HG03060 (cell line): ENCODE measurements at regions not wholly inside any gene's neighbourhood (a gene's known extent, or its start where the extent isn't known, plus 50 kb on each side); places are given as distances from the start of the nearest gene placed in this dataset.
A peak's percentile ranks its signal among the peaks of the same experiment; 100 is the strongest.
"Not testable (repeated sequence)": the region's sequence is repeated elsewhere in the genome, so short reads cannot be mapped to it uniquely, and the experiment has no call there.

Experiments
- ATAC-seq: cut with Tn5 transposase; IDR thresholded peaks from one replicate; pipeline ENCODE4 v1.9.1; 2021; ENCODE audit warnings: low read depth, moderate number of reproducible peaks; ENCODE audit not compliant: unreplicated experiment

DNA sequence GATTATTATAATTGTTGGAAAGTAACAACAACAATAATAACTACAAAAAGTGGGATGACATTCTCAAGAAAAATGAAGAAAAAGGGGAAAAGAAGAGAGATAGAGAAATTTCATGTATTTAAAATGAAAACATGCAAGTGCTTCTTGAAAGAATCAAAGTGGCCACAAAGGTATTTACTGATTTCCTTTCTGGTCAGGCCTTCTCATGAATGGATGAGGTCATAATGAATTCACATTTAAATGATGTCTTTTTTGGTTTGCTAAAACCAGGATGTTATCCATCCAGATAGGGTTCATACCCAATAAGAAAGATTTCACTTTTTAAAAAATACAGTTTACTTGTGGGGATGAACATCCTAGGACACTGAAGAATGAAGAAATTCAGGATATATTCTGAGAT is 446.4 kb upstream of the PTGER4 start:
- ATAC-seq, result no peak

- ATAC-seq, result no peak
Observed at GRCh38 chr5:40227931-40228330, 451.8 kb upstream of the PTGER4 start.

- ATAC-seq, result no peak
Observed at GRCh38 chr5:40227366-40227765, 452.3 kb upstream of the PTGER4 start.

GRCh38 chr5:40226906-40227305 is 452.8 kb upstream of the PTGER4 start:
- no peak for ATAC-seq

GRCh38 chr5:40225147-40225546 is 454.6 kb upstream of the PTGER4 start:
- not testable (repeated sequence) for ATAC-seq

DNA sequence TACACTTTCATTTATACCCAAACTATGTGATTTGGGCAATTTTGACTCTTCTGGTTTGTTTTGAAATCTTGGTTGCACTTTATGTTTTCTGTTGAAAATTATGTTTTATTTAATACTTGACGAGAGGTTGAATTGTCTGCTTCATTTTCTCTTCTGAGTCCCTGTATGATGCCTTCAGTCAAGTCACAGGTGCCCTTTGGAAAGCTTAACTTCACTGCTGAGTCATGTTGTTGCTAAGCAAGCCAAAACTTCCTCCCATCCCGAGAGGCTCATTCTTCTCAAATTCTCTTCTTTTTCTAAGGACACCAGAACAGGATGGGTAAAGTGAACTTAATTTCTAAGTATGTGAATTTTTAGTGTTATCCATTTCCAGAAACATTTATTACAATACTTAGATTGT is 455.3 kb upstream of the PTGER4 start:
- ATAC-seq, result no peak

GRCh38 chr5:40223884-40224402 is 455.8 kb upstream of the PTGER4 start:
- peak; percentile 54 for ATAC-seq

- ATAC-seq, result no peak
Observed at GRCh38 chr5:40221796-40222195, 457.9 kb upstream of the PTGER4 start.

DNA sequence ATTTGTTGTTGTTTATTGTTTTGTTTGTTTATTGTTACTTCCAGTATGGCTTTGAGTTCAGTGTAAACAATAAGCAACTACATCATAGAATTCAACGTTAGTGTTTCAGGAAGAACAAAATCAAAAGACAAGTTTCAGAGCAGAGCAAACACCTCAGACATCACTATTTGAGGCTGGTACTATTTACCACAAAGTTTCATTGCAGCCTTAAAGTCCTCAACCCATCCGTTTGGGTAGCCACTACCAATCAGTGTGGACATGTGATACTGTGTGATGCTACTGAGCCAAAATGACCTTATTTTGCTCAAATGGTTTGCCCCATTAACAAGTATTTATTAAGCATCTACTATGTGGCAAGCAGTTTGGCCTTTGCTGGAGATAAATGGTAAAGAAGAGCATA is 458.5 kb upstream of the PTGER4 start:
- no peak for ATAC-seq

- no peak for ATAC-seq
Observed at GRCh38 chr5:40220260-40220659, 459.5 kb upstream of the PTGER4 start.

DNA sequence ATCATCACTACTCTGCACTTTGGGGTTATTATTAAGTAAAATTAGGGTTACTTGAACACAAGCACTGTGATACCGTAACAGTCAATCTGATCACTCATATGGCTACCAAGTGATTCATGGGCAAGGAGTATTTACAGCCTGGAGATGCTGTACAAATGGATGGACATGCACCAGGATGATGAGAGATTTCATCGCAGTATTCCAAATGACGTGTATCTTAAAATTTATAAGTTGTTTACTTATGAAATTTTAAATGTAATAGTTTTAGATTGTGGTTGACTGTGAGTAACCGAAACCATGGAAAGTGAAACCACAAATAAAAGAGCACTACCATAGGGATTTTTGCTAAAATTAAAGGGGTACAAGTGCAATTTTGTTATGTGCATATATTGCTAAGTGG is 462.2 kb upstream of the PTGER4 start:
- ATAC-seq, result no peak

DNA sequence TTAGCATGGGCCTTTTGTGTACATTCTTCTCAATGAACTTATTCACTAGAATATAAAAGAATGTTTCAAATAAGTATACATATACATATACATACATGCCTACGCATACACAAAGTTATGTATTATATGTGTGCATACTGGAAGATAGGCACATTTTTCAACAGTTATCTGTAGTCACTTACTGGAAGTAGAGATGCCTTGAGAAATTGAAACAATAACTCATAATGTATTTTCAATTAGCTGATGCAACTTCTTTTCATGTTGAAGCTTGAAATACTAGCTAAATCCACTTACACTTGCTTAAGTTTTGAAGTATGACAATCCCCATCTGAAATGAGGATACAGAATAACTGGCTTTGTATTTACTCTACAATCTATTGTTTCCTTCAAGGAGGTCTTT is 469.0 kb upstream of the PTGER4 start:
- ATAC-seq, result no peak

GRCh38 chr5:40206030-40206429 is 473.7 kb upstream of the PTGER4 start:
- ATAC-seq, result no peak

- no peak for ATAC-seq
Observed at GRCh38 chr5:40204144-40204543, 475.6 kb upstream of the PTGER4 start.

DNA sequence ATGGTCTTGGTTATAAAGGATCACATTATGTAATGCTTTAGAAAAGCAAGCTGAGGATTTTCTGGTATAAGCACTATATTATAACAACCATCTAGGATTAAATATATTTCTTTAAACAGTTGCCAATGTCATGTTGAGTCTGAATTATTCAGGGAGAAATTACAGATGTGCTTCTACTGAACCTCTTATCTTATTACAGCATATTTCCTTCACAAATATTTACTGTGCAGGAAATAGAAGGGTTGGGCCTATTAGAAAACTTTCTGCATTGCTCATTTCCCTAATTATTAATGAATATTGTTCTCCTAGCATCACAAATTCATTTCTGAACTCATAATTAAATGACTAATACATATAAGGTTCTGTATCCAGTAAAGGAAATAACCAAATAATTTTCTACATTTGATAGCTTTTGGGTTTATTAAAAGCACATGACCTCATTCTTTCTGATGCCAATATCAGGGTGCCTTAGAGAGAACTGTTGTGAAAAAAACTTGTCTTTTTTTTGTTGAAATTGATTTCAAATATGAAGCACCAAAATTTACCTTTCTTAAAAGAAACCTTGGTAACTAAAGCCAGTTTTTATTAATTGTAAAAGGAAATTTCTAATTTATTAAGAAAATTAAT is 476.8 kb upstream of the PTGER4 start:
- ATAC-seq, result no peak

DNA sequence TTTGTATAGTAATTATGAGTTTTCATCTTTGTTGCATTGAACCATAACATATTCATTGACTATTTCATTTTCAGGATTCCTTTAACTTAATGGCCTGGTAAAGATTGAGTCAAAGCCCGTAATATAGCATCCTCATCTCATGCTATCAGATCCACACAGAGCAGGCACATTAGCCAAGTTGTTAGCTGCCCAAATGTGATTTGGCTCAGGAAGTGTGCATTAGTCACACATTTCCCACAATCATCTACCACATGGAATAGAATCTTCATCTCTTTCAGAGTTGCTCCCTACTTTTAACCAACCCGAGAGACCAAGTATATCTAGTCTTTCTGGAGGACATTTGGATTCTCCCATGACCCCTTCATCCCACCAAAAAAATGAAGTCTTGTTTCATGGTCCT is 481.0 kb upstream of the PTGER4 start:
- no peak for ATAC-seq

- ATAC-seq, result not testable (repeated sequence)
Observed at GRCh38 chr5:40195574-40195973, 484.1 kb upstream of the PTGER4 start.

GRCh38 chr5:40191150-40191549 is 488.6 kb upstream of the PTGER4 start:
- no peak for ATAC-seq

- ATAC-seq, result no peak
Observed at GRCh38 chr5:40172721-40173120, 507.0 kb upstream of the PTGER4 start.

DNA sequence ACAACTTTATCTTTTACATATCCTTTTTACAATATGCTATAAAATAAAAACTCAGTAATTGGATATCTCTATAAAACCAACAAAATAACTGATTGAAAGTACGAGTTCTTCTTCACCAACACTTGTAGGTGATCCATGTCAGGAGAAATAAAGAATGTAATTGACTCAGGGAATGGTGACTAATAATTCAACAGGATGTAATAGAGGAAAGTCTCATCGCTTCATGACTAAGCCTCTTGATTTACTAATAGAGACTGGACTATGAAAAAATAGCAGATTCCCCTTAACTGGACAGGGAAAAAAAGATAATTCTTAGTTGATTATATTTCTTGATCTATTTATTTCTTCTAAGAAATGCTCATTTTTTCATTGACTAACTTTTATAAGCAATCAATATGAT is 507.7 kb upstream of the PTGER4 start:
- no peak for ATAC-seq

DNA sequence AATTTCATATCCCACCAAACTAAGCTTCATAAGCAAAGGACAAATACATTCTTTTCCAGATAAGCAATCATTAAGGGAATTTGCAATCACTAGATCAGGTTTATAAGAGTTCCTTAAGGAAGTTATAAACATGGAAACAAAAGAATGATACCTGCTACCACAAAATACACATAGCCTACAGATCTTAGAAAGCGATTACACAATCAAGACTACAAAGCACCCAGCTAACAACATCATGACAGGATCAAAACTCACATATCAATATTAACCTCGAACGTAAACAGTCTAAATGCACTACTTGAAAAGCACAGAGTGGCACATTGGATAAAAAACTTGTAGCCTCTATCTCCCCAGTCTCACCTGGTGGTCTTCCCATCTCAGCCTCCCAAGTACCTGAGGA is 512.4 kb upstream of the PTGER4 start:
- no peak for ATAC-seq

DNA sequence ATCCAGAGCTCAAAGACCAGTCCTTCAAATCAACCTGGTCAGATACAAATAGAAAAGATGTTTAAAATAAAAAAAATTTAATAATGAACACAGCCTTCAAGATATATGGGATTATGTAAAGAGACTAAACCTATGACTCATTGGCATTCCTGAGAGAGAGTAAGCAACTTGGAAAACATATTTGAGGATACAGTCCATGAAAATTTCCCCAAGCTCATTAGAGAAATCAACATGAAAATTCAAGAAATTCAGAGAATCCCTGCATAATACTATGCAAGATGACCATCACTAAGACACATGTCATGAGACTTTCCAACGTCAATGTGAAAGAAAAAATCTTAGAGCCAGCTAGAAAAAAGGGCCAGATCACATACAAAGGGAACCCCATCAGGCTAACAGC is 512.9 kb upstream of the PTGER4 start:
- no peak for ATAC-seq
